Natural killer cell (primary cell): ENCODE measurements at regions not wholly inside any gene's neighbourhood (a gene's known extent, or its start where the extent isn't known, plus 50 kb on each side); places are given as distances from the start of the nearest gene placed in this dataset.

ENCODE experiments used
- ATAC-seq, 3 donors: fragments of 150-1000 bp in 2 of 3; fragments of 200-7000 bp in 1 of 3; cut with Tn5 transposase; 1 replicate in 1 of 3; 2 replicates in 2 of 3; pipeline ENCODE4 v1.10.0; 2021; ENCODE audit warnings: mild to moderate bottlenecking in 2 of 3, moderate library complexity in 2 of 3
- DNase-seq, 2 donors: peaks; one replicate each; pipeline versions ENCODE4 v3.0.0 to v3.0.0-alpha.2; 2013 to 2021; ENCODE audit warnings: mixed read lengths in 1 of 2
- H3K27ac ChIP-seq: one replicate; pipeline ENCODE4 v1.5.1; 2013; ENCODE audit warnings: mild to moderate bottlenecking, low read length
- H3K27me3 ChIP-seq: one replicate; pipeline ENCODE4 v1.6.1; 2013; ENCODE audit warnings: low read length; ENCODE audit not compliant: control insufficient read depth, insufficient read depth
- H3K36me3 ChIP-seq: one replicate; pipeline ENCODE4 v1.6.1; 2013; ENCODE audit warnings: low read length; ENCODE audit not compliant: control insufficient read depth, insufficient read depth
- H3K4me1 ChIP-seq: one replicate; pipeline ENCODE4 v1.6.1; 2013; ENCODE audit warnings: low read length; ENCODE audit not compliant: control insufficient read depth, insufficient read depth
- H3K4me3 ChIP-seq: one replicate; pipeline ENCODE4 v1.5.1; 2013; ENCODE audit warnings: low read length
- H3K9me3 ChIP-seq: one replicate; pipeline ENCODE4 v1.6.1; 2013; ENCODE audit warnings: low read length; ENCODE audit not compliant: control insufficient read depth, insufficient read depth
- H3K27ac Mint-ChIP-seq, 2 donors: one replicate each; pipeline ENCODE4 v1.8.0; 2022; ENCODE audit warnings: mild to moderate bottlenecking in 2 of 2, mixed read lengths in 2 of 2, moderate library complexity in 1 of 2
- H3K27me3 Mint-ChIP-seq, 2 donors: one replicate each; pipeline ENCODE4 v1.8.0; 2022; ENCODE audit warnings: low read depth in 2 of 2, mixed read lengths in 2 of 2
- H3K36me3 Mint-ChIP-seq: one replicate; pipeline ENCODE4 v1.8.0; 2022; ENCODE audit warnings: mixed read lengths
- H3K4me1 Mint-ChIP-seq, 2 donors: one replicate each; pipeline ENCODE4 v1.8.0; 2022; ENCODE audit warnings: mixed read lengths in 2 of 2
- H3K4me3 Mint-ChIP-seq: one replicate; pipeline ENCODE4 v1.8.0; 2022; ENCODE audit warnings: mild to moderate bottlenecking, moderate library complexity, mixed read lengths
- H3K9me3 Mint-ChIP-seq, 2 donors: one replicate each; pipeline ENCODE4 v1.8.0; 2022; ENCODE audit warnings: mixed read lengths in 2 of 2
- WGBS: methylation state at CpG from one replicate; pipeline ENCODE4 v1.1.7; 2013; ENCODE audit warnings: missing lambda C conversion rate; ENCODE audit not compliant: insufficient coverage; 5-methylcytosine and 5-hydroxymethylcytosine counted together
- intact Hi-C: fragments of 100-400 bp; cut with micrococcal nuclease; formaldehyde crosslinking; loops from one replicate; pipeline ENCODE4 v1.14.2; 2022
- TF ChIP-seq, protein P1 (sequence below): fragments of 200-600 bp; IDR thresholded peaks from one replicate; pipeline ENCODE4 v1.8.0; 2022; ENCODE audit warnings: antibody characterized with exemption

- TF ChIP-seq, protein P1, sequence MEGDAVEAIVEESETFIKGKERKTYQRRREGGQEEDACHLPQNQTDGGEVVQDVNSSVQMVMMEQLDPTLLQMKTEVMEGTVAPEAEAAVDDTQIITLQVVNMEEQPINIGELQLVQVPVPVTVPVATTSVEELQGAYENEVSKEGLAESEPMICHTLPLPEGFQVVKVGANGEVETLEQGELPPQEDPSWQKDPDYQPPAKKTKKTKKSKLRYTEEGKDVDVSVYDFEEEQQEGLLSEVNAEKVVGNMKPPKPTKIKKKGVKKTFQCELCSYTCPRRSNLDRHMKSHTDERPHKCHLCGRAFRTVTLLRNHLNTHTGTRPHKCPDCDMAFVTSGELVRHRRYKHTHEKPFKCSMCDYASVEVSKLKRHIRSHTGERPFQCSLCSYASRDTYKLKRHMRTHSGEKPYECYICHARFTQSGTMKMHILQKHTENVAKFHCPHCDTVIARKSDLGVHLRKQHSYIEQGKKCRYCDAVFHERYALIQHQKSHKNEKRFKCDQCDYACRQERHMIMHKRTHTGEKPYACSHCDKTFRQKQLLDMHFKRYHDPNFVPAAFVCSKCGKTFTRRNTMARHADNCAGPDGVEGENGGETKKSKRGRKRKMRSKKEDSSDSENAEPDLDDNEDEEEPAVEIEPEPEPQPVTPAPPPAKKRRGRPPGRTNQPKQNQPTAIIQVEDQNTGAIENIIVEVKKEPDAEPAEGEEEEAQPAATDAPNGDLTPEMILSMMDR = no peak
- no peaks in the 10 kb centered on the region for H3K27me3 ChIP-seq
- intact Hi-C loops = no loop called here
- Mint-ChIP-seq H3K27me3 (no peaks in the 10 kb centered on the region), H3K9me3 (peaks cover 5 to 9% of the 10 kb centered on the region in 2 donors), H3K4me3 (no peak overlapping the region), H3K36me3 (no peaks in the 10 kb centered on the region), H3K27ac (no peak overlapping the region), H3K4me1 (no peaks in the 10 kb centered on the region)
- DNase-seq (no peak), ATAC-seq (no peak)
- WGBS = no CpG with 5 or more reads among the region's 1 CpG
- H3K36me3 ChIP-seq = no peaks in the 10 kb centered on the region
- no peaks in the 10 kb centered on the region for H3K9me3 ChIP-seq
- no peaks in the 10 kb centered on the region for H3K4me1 ChIP-seq
- H3K4me3 ChIP-seq = no peak overlapping the region
- H3K27ac ChIP-seq = no peak overlapping the region
These were observed 138.7 kb downstream of the RFPL4B start for GRCh38 chr6:112485827-112486212.

- intact Hi-C loops = no loop called here
- no peaks in the 10 kb centered on the region for H3K27me3 ChIP-seq
- H3K4me1 Mint-ChIP-seq = no peaks in the 10 kb centered on the region
These were observed 139.3 kb downstream of the RFPL4B start for GRCh38 chr6:112486454-112486853.

GRCh38 chr6:112488238-112488637 lies 141.1 kb downstream of the RFPL4B start:
- WGBS = no CpG with 5 or more reads among the region's 2 CpGs
- ATAC-seq (no peak), DNase-seq (no peak)
- intact Hi-C loops = no loop called here
- Histone ChIP-seq H3K4me1 (no peaks in the 10 kb centered on the region), H3K27me3 (no peaks in the 10 kb centered on the region), H3K4me3 (no peak overlapping the region), H3K27ac (no peak overlapping the region), H3K36me3 (no peaks in the 10 kb centered on the region), H3K9me3 (no peaks in the 10 kb centered on the region)
- Mint-ChIP-seq H3K27me3 (no peaks in the 10 kb centered on the region), H3K4me1 (no peaks in the 10 kb centered on the region), H3K9me3 (peaks cover 5% of the 10 kb centered on the region in 2 donors), H3K4me3 (no peak overlapping the region), H3K27ac (no peak overlapping the region), H3K36me3 (no peaks in the 10 kb centered on the region)
- TF ChIP-seq, protein P1 = no peak

More at GRCh38 chr6:112486454-112486853, 139.3 kb downstream of the RFPL4B start:
- H3K27ac ChIP-seq = no peak overlapping the region
- no peak overlapping the region for H3K27ac Mint-ChIP-seq
- ATAC-seq = no peak
- WGBS = 91% methylated on average over 1 of the region's 3 CpGs
- no peak overlapping the region for H3K4me3 Mint-ChIP-seq
- H3K9me3 Mint-ChIP-seq = peaks cover 5 to 9% of the 10 kb centered on the region in 2 donors
- no peaks in the 10 kb centered on the region for H3K36me3 Mint-ChIP-seq
- no peak for DNase-seq
- TF ChIP-seq, protein P1 = no peak
- H3K36me3 ChIP-seq = no peaks in the 10 kb centered on the region
- H3K4me3 ChIP-seq = no peak overlapping the region
- no peaks in the 10 kb centered on the region for H3K9me3 ChIP-seq
- H3K27me3 Mint-ChIP-seq = no peaks in the 10 kb centered on the region
- H3K4me1 ChIP-seq = no peaks in the 10 kb centered on the region

- no peaks in the 10 kb centered on the region for H3K27me3 ChIP-seq
- intact Hi-C loops = no loop called here
- H3K36me3 ChIP-seq = no peaks in the 10 kb centered on the region
- DNase-seq (no peak), ATAC-seq (no peak)
- TF ChIP-seq, protein P1 = no peak
- no peak overlapping the region for H3K27ac ChIP-seq
- no peak overlapping the region for H3K27ac Mint-ChIP-seq
- peaks cover under 1 to 5% of the 10 kb centered on the region in 2 donors for H3K9me3 Mint-ChIP-seq
- no peaks in the 10 kb centered on the region for H3K4me1 ChIP-seq
- no peak overlapping the region for H3K4me3 Mint-ChIP-seq
- H3K4me1 Mint-ChIP-seq = no peaks in the 10 kb centered on the region
- no peaks in the 10 kb centered on the region for H3K9me3 ChIP-seq
- H3K4me3 ChIP-seq = no peak overlapping the region
- no peaks in the 10 kb centered on the region for H3K36me3 Mint-ChIP-seq
- H3K27me3 Mint-ChIP-seq = no peaks in the 10 kb centered on the region
- 74% methylated on average over 5 of the region's 5 CpGs for WGBS
These were observed 154.6 kb downstream of the RFPL4B start for GRCh38 chr6:112501705-112502104.
